ENCODE measurements at regions not wholly inside any gene's neighbourhood (a gene's known extent, or its start where the extent isn't known, plus 50 kb on each side); places are given as distances from the start of the nearest gene placed in this dataset.

DNA sequence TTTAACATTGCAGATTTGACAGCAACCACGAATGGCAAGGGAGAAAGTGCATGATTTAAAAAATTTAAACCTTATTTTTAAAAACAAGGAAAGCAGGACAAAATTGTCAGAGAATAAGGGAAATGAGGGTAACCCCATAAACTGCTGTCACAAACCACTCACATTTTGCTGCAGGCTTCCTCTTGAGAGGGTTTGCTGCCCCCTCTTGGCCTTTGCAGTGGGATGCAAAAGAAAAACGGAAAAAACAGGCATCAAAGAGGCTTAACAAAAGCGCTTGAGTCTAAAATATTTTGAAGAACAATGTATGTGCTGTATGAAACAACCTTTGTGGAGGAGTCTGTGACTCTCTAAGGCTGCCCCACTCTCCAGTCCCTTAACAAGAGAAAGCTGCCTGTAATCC is 91.6 kb downstream of the TMX3 start:
- H3K4me1 ChIP-seq (ENCODE audit: control insufficient read depth, insufficient read depth, low read length, unreplicated experiment), result no peaks in the 10 kb centered on the region
- H3K4me3 ChIP-seq (ENCODE audit: low read depth, low read length), result peak overlapping the region; percentile 47

GRCh38 chr18:68611311-68611710 is 103.6 kb downstream of the TMX3 start:
- Histone ChIP-seq H3K79me2 (ENCODE audit: control insufficient read depth, insufficient read depth, low read length, unreplicated experiment) (no peaks in the 10 kb centered on the region), H2AFZ (ENCODE audit: low read length, unreplicated experiment) (no peak overlapping the region), H3K27ac (ENCODE audit: low read depth, low read length) (no peak overlapping the region), H3K36me3 (ENCODE audit: insufficient read depth, low read length) (no peaks in the 10 kb centered on the region), H3K27me3 (ENCODE audit: insufficient read depth, low read length) (no peaks in the 10 kb centered on the region), H3K4me1 (ENCODE audit: control insufficient read depth, insufficient read depth, low read length, unreplicated experiment) (no peaks in the 10 kb centered on the region), H3K4me3 (ENCODE audit: low read depth, low read length) (no peak overlapping the region)

More for the DNA sequence above, 91.6 kb downstream of the TMX3 start:
- Histone ChIP-seq H3K27me3 (ENCODE audit: insufficient read depth, low read length) (no peaks in the 10 kb centered on the region), H3K27ac (ENCODE audit: low read depth, low read length) (no peak overlapping the region), H3K36me3 (ENCODE audit: insufficient read depth, low read length) (no peaks in the 10 kb centered on the region), H2AFZ (ENCODE audit: low read length, unreplicated experiment) (peak overlapping the region; percentile 27), H3K79me2 (ENCODE audit: control insufficient read depth, insufficient read depth, low read length, unreplicated experiment) (no peaks in the 10 kb centered on the region)

GRCh38 chr18:68608851-68609490 is 105.9 kb downstream of the TMX3 start:
- Histone ChIP-seq H3K4me3 (ENCODE audit: low read depth, low read length) (no peak overlapping the region), H3K27ac (ENCODE audit: low read depth, low read length) (no peak overlapping the region), H2AFZ (ENCODE audit: low read length, unreplicated experiment) (no peak overlapping the region)

DNA sequence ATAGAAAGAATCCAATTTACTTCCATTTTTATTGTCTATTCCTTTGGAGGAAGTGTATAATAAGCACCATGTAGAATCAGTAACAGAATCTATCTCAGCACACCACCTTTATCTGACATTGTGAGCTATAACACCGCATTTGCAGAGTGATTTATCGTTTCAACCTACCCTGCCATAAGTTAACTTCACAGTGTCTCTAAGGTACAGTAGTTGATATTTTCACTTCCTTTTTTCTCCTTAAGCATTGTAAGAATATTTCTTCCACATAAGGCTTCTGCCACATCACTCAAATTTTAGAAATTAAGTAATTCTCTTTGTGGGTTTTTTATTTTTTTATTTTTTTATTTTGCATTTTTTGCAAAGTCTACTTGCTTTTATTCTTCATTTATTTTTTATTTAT is 107.1 kb downstream of the TMX3 start:
- Histone ChIP-seq H3K27ac (ENCODE audit: low read depth, low read length) (no peak overlapping the region), H2AFZ (ENCODE audit: low read length, unreplicated experiment) (no peak overlapping the region), H3K27me3 (ENCODE audit: insufficient read depth, low read length) (no peaks in the 10 kb centered on the region), H3K79me2 (ENCODE audit: control insufficient read depth, insufficient read depth, low read length, unreplicated experiment) (no peaks in the 10 kb centered on the region), H3K4me3 (ENCODE audit: low read depth, low read length) (no peak overlapping the region), H3K4me1 (ENCODE audit: control insufficient read depth, insufficient read depth, low read length, unreplicated experiment) (no peaks in the 10 kb centered on the region), H3K36me3 (ENCODE audit: insufficient read depth, low read length) (no peaks in the 10 kb centered on the region)

More at GRCh38 chr18:68608851-68609490, 105.9 kb downstream of the TMX3 start:
- no peaks in the 10 kb centered on the region for H3K36me3 ChIP-seq (ENCODE audit: insufficient read depth, low read length)
- no peaks in the 10 kb centered on the region for H3K4me1 ChIP-seq (ENCODE audit: control insufficient read depth, insufficient read depth, low read length, unreplicated experiment)
- no peaks in the 10 kb centered on the region for H3K79me2 ChIP-seq (ENCODE audit: control insufficient read depth, insufficient read depth, low read length, unreplicated experiment)
- H3K27me3 ChIP-seq (ENCODE audit: insufficient read depth, low read length), result no peaks in the 10 kb centered on the region

GRCh38 chr18:68604256-68604655 is 110.7 kb downstream of the TMX3 start:
- no peaks in the 10 kb centered on the region for H3K27me3 ChIP-seq (ENCODE audit: insufficient read depth, low read length)
- no peak overlapping the region for H2AFZ ChIP-seq (ENCODE audit: low read length, unreplicated experiment)
- no peaks in the 10 kb centered on the region for H3K79me2 ChIP-seq (ENCODE audit: control insufficient read depth, insufficient read depth, low read length, unreplicated experiment)
- no peaks in the 10 kb centered on the region for H3K4me1 ChIP-seq (ENCODE audit: control insufficient read depth, insufficient read depth, low read length, unreplicated experiment)
- H3K27ac ChIP-seq (ENCODE audit: low read depth, low read length), result no peak overlapping the region
- H3K36me3 ChIP-seq (ENCODE audit: insufficient read depth, low read length), result no peaks in the 10 kb centered on the region
- H3K4me3 ChIP-seq (ENCODE audit: low read depth, low read length), result no peak overlapping the region

GRCh38 chr18:68596016-68596415 is 118.9 kb downstream of the TMX3 start:
- Histone ChIP-seq H3K36me3 (ENCODE audit: insufficient read depth, low read length) (no peaks in the 10 kb centered on the region), H3K27me3 (ENCODE audit: insufficient read depth, low read length) (no peaks in the 10 kb centered on the region), H3K4me3 (ENCODE audit: low read depth, low read length) (no peak overlapping the region), H2AFZ (ENCODE audit: low read length, unreplicated experiment) (no peak overlapping the region), H3K4me1 (ENCODE audit: control insufficient read depth, insufficient read depth, low read length, unreplicated experiment) (no peaks in the 10 kb centered on the region), H3K27ac (ENCODE audit: low read depth, low read length) (no peak overlapping the region), H3K79me2 (ENCODE audit: control insufficient read depth, insufficient read depth, low read length, unreplicated experiment) (no peaks in the 10 kb centered on the region)

DNA sequence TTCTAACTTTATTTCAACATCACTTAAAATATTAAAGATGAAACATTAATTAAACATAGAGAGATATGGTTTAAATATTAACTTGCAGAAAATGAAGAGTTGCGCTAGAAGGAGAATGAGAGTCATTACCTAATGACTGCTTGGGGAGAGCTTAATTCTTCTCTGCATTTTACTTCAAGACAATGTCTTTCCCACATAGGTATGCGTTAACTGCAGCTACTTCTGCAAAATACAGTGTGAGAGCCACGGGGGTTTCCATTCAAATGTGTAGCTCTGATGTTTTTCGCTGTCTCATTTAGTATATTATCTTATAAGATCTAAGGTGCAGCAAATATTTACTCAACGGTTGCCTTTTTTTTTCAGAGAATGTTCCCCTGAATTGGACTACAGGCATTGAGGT is 126.7 kb downstream of the TMX3 start:
- Histone ChIP-seq H3K4me3 (ENCODE audit: low read depth, low read length) (no peak overlapping the region), H3K79me2 (ENCODE audit: control insufficient read depth, insufficient read depth, low read length, unreplicated experiment) (no peaks in the 10 kb centered on the region), H3K36me3 (ENCODE audit: insufficient read depth, low read length) (no peaks in the 10 kb centered on the region), H2AFZ (ENCODE audit: low read length, unreplicated experiment) (no peak overlapping the region), H3K27me3 (ENCODE audit: insufficient read depth, low read length) (no peaks in the 10 kb centered on the region), H3K27ac (ENCODE audit: low read depth, low read length) (no peak overlapping the region), H3K4me1 (ENCODE audit: control insufficient read depth, insufficient read depth, low read length, unreplicated experiment) (no peaks in the 10 kb centered on the region)

GRCh38 chr18:68583685-68584084 is 131.2 kb downstream of the TMX3 start:
- no peak overlapping the region for H3K4me3 ChIP-seq (ENCODE audit: low read depth, low read length)
- no peak overlapping the region for H3K27ac ChIP-seq (ENCODE audit: low read depth, low read length)
- no peaks in the 10 kb centered on the region for H3K36me3 ChIP-seq (ENCODE audit: insufficient read depth, low read length)
- no peaks in the 10 kb centered on the region for H3K4me1 ChIP-seq (ENCODE audit: control insufficient read depth, insufficient read depth, low read length, unreplicated experiment)
- H3K27me3 ChIP-seq (ENCODE audit: insufficient read depth, low read length), result no peaks in the 10 kb centered on the region
- no peak overlapping the region for H2AFZ ChIP-seq (ENCODE audit: low read length, unreplicated experiment)
- no peaks in the 10 kb centered on the region for H3K79me2 ChIP-seq (ENCODE audit: control insufficient read depth, insufficient read depth, low read length, unreplicated experiment)

DNA sequence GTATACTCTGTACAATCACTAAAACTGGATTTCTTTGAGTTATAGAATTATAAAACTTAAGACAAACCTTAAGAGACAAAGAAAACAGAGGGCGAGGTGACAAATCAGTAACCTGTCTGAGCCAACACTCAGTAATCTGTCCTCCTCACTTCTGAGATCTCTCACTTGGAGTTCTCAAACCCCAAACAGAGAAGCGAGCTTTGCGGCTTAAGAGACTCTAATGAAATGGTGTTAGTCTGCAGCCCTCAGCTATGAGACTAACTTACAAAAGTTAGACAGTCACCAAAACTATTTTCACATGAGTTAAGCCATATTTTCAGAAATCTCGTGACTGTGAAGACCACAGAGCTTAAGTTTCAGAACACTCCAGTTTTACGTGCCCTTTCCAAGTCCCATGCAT is 140.6 kb downstream of the TMX3 start:
- Histone ChIP-seq H2AFZ (ENCODE audit: low read length, unreplicated experiment) (no peak overlapping the region), H3K36me3 (ENCODE audit: insufficient read depth, low read length) (no peaks in the 10 kb centered on the region), H3K27ac (ENCODE audit: low read depth, low read length) (no peak overlapping the region), H3K4me1 (ENCODE audit: control insufficient read depth, insufficient read depth, low read length, unreplicated experiment) (no peaks in the 10 kb centered on the region), H3K79me2 (ENCODE audit: control insufficient read depth, insufficient read depth, low read length, unreplicated experiment) (no peaks in the 10 kb centered on the region), H3K4me3 (ENCODE audit: low read depth, low read length) (no peak overlapping the region), H3K27me3 (ENCODE audit: insufficient read depth, low read length) (no peaks in the 10 kb centered on the region)

DNA sequence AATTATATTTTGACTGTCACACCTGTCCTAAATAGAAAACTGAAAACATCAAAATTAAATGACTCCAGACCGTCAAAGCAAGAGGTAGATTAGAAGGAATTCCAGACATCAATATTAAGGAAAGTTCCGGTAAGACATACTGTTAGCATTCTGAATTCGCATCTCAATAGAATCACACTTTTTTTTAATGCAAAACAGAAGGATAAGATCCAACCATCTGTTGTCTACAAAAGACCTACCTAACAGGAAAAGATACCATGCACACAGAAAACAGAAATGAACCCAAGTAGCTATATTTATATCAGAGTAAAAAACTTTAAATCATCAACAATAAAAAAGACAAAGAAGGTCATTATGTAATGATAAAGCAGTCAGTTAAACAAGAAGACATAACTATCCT is 145.0 kb downstream of the TMX3 start:
- no peaks in the 10 kb centered on the region for H3K36me3 ChIP-seq (ENCODE audit: insufficient read depth, low read length)
- H3K4me3 ChIP-seq (ENCODE audit: low read depth, low read length), result no peak overlapping the region
- H3K27me3 ChIP-seq (ENCODE audit: insufficient read depth, low read length), result no peaks in the 10 kb centered on the region
- no peak overlapping the region for H3K27ac ChIP-seq (ENCODE audit: low read depth, low read length)
- H3K4me1 ChIP-seq (ENCODE audit: control insufficient read depth, insufficient read depth, low read length, unreplicated experiment), result no peaks in the 10 kb centered on the region
- no peak overlapping the region for H2AFZ ChIP-seq (ENCODE audit: low read length, unreplicated experiment)
- no peaks in the 10 kb centered on the region for H3K79me2 ChIP-seq (ENCODE audit: control insufficient read depth, insufficient read depth, low read length, unreplicated experiment)

GRCh38 chr18:68568364-68569155 is 146.3 kb downstream of the TMX3 start:
- H3K4me1 ChIP-seq (ENCODE audit: control insufficient read depth, insufficient read depth, low read length, unreplicated experiment), result no peaks in the 10 kb centered on the region
- H3K36me3 ChIP-seq (ENCODE audit: insufficient read depth, low read length), result no peaks in the 10 kb centered on the region
- H3K4me3 ChIP-seq (ENCODE audit: low read depth, low read length), result no peak overlapping the region
- no peaks in the 10 kb centered on the region for H3K27me3 ChIP-seq (ENCODE audit: insufficient read depth, low read length)
- H3K27ac ChIP-seq (ENCODE audit: low read depth, low read length), result no peak overlapping the region
- H2AFZ ChIP-seq (ENCODE audit: low read length, unreplicated experiment), result no peak overlapping the region
- no peaks in the 10 kb centered on the region for H3K79me2 ChIP-seq (ENCODE audit: control insufficient read depth, insufficient read depth, low read length, unreplicated experiment)
